Fibroblast of skin of left quadriceps (primary cell): ENCODE measurements at regions not wholly inside any gene's neighbourhood (a gene's known extent, or its start where the extent isn't known, plus 50 kb on each side); places are given as distances from the start of the nearest gene placed in this dataset.
"Not testable (repeated sequence)": the region's sequence is repeated elsewhere in the genome, so short reads cannot be mapped to it uniquely, and the experiment has no call there.

Source experiments
- DNase-seq, 2 experiments: peaks; one replicate each; pipeline ENCODE4 v3.0.0-alpha.2; 2013; ENCODE audit warnings: low read depth in 2 of 2

- no peak for DNase-seq
Observed at GRCh38 chr3:34504366-34504765, 705.9 kb downstream of the PDCD6IP start.

GRCh38 chr3:34504775-34505174 is 706.3 kb downstream of the PDCD6IP start:
- no peak for DNase-seq

GRCh38 chr3:34508732-34509131 is 710.3 kb downstream of the PDCD6IP start:
- DNase-seq = no peak

GRCh38 chr3:34511891-34512290 is 713.5 kb downstream of the PDCD6IP start:
- no peak for DNase-seq

- DNase-seq = not testable (repeated sequence)
Observed at GRCh38 chr3:34519008-34519407, 720.6 kb downstream of the PDCD6IP start.

- DNase-seq = no peak
Observed at GRCh38 chr3:34531156-34531555, 732.7 kb downstream of the PDCD6IP start.

- DNase-seq = no peak
Observed at GRCh38 chr3:34533451-34533850, 735.0 kb downstream of the PDCD6IP start.

- no peak for DNase-seq
Observed at GRCh38 chr3:34534013-34534412, 735.6 kb downstream of the PDCD6IP start.

GRCh38 chr3:34544136-34544535 is 745.7 kb downstream of the PDCD6IP start:
- DNase-seq = no peak

GRCh38 chr3:34547297-34547920 is 749.0 kb downstream of the PDCD6IP start:
- no peak for DNase-seq

GRCh38 chr3:34567266-34567665 is 768.8 kb downstream of the PDCD6IP start:
- DNase-seq = no peak

- no peak for DNase-seq
Observed at GRCh38 chr3:34568766-34569165, 770.3 kb downstream of the PDCD6IP start.

- DNase-seq = no peak
Observed at GRCh38 chr3:34569437-34569836, 771.0 kb downstream of the PDCD6IP start.

GRCh38 chr3:34570916-34571705 is 772.7 kb downstream of the PDCD6IP start:
- no peak for DNase-seq

- DNase-seq = no peak
Observed at GRCh38 chr3:34571714-34572113, 773.3 kb downstream of the PDCD6IP start.

- no peak for DNase-seq
Observed at GRCh38 chr3:34575776-34576175, 777.3 kb downstream of the PDCD6IP start.

- no peak for DNase-seq
Observed at GRCh38 chr3:34582055-34582454, 783.6 kb downstream of the PDCD6IP start.

GRCh38 chr3:34583451-34583850 is 785.0 kb downstream of the PDCD6IP start:
- DNase-seq = no peak

- DNase-seq = no peak
Observed at GRCh38 chr3:34584971-34585370, 786.5 kb downstream of the PDCD6IP start.

- DNase-seq = no peak
Observed at GRCh38 chr3:34599595-34599994, 801.2 kb downstream of the PDCD6IP start.

- DNase-seq = no peak
Observed at GRCh38 chr3:34619990-34620389, 821.6 kb downstream of the PDCD6IP start.

- no peak for DNase-seq
Observed at GRCh38 chr3:34626699-34627098, 828.3 kb downstream of the PDCD6IP start.

- DNase-seq = no peak
Observed at GRCh38 chr3:34634939-34635338, 836.5 kb downstream of the PDCD6IP start.
